PC-3 (cell line): ENCODE measurements at regions not wholly inside any gene's neighbourhood (a gene's known extent, or its start where the extent isn't known, plus 50 kb on each side); places are given as distances from the start of the nearest gene placed in this dataset.

Source experiments
- ATAC-seq: fragments of 200-7000 bp; cut with Tn5 transposase; 2 replicates; pipeline ENCODE4 v1.9.1; 2020; ENCODE audit warnings: mild to moderate bottlenecking, moderate library complexity
- BruUV-seq: library from RNA; stranded (reverse); fragments of 400-500 nt; replicated peaks from 2 replicates; lab custom pipeline; 2021; lab: Mats Ljungman, UMichigan
- CTCF ChIA-PET: fragments of 300-600 bp; sonication (Branson Sonifier 250); formaldehyde crosslinking; loops from one replicate; lab custom pipeline; 2022; ENCODE audit warnings: antibody characterized with exemption; lab: Charles Lee
- POLR2A ChIA-PET: fragments of 300-600 bp; sonication (Branson Sonifier 250); formaldehyde crosslinking; loops from one replicate; lab custom pipeline; 2022; ENCODE audit warnings: antibody characterized with exemption; ENCODE audit not compliant: unreplicated experiment; lab: Charles Lee
- DNase-seq: peaks from one replicate; pipeline ENCODE4 v3.0.0-alpha.2; 2015
- H2AFZ ChIP-seq: fragments of 300-600 bp; sonication (generic); 2 replicates; pipeline ENCODE4 v1.6.0; 2016; ENCODE audit warnings: antibody characterized with exemption, low read length
- H3F3A ChIP-seq: fragments of 300-600 bp; sonication (generic); one replicate; pipeline ENCODE4 v1.6.0; 2017; ENCODE audit warnings: antibody characterized with exemption, low read length, control low read depth, mild to moderate bottlenecking; ENCODE audit not compliant: unreplicated experiment
- H3K27ac ChIP-seq: fragments of 300-600 bp; sonication (generic); 2 replicates; pipeline ENCODE4 v1.5.1; 2016; ENCODE audit warnings: mild to moderate bottlenecking, low read length
- H3K27me3 ChIP-seq: fragments of 300-600 bp; sonication (generic); 2 replicates; pipeline ENCODE4 v1.6.1; 2016; ENCODE audit warnings: low read length, mixed read lengths
- H3K36me3 ChIP-seq: fragments of 300-600 bp; sonication (generic); 2 replicates; pipeline ENCODE4 v1.6.1; 2016; ENCODE audit warnings: low read depth, mixed run types, low read length, mixed read lengths
- H3K4me1 ChIP-seq: fragments of 300-600 bp; sonication (generic); 2 replicates; pipeline ENCODE4 v1.5.1; 2016; ENCODE audit warnings: low read length; ENCODE audit not compliant: insufficient read depth
- H3K4me2 ChIP-seq: fragments of 300-600 bp; sonication (generic); 2 replicates; pipeline ENCODE4 v1.6.0; 2016; ENCODE audit warnings: low read length
- H3K4me3 ChIP-seq: fragments of 300-600 bp; sonication (generic); 2 replicates; pipeline ENCODE4 v1.5.1; 2016; ENCODE audit warnings: mild to moderate bottlenecking, low read length, mixed read lengths
- H3K79me2 ChIP-seq: fragments of 300-600 bp; sonication (generic); 2 replicates; pipeline ENCODE4 v1.6.1; 2017; ENCODE audit warnings: low read length, mixed read lengths
- H3K9ac ChIP-seq: fragments of 300-600 bp; sonication (generic); 2 replicates; pipeline ENCODE4 v1.6.0; 2016; ENCODE audit warnings: mild to moderate bottlenecking, low read length
- H3K9me2 ChIP-seq: fragments of 300-600 bp; sonication (generic); replicated peaks from 2 replicates; pipeline ENCODE4 v1.6.1; 2016; ENCODE audit warnings: mixed run types, low read length, mixed read lengths
- H3K9me3 ChIP-seq: fragments of 300-600 bp; sonication (generic); 2 replicates; pipeline ENCODE4 v1.6.1; 2016; ENCODE audit warnings: low read length, mixed read lengths
- H4K20me1 ChIP-seq: fragments of 300-600 bp; sonication (generic); 2 replicates; pipeline ENCODE4 v1.6.1; 2016; ENCODE audit warnings: low read length, mixed read lengths
- EZH2 ChIP-seq: fragments of 300-600 bp; sonication (generic); IDR thresholded peaks from one replicate; pipeline ENCODE4 v1.6.1; 2017; ENCODE audit warnings: antibody characterized with exemption, mild to moderate bottlenecking, low read length; ENCODE audit not compliant: unreplicated experiment
- EZH2phosphoT487 ChIP-seq: fragments of 300-600 bp; sonication (generic); IDR thresholded peaks from 2 replicates; pipeline ENCODE4 v1.6.1; 2018; ENCODE audit warnings: mild to moderate bottlenecking, antibody characterized with exemption, low read length, borderline replicate concordance
- intact Hi-C: fragments of 100-400 bp; cut with micrococcal nuclease; formaldehyde crosslinking; loops from 2 replicates; pipeline ENCODE4 v1.9.0; 2023
- TF ChIP-seq, protein P1 (sequence below): fragments of 300-600 bp; sonication (generic); conservative IDR thresholded peaks from 2 replicates; pipeline ENCODE4 v1.5.1; 2017; ENCODE audit warnings: antibody characterized with exemption, low read depth, mild to moderate bottlenecking, low read length

DNA sequence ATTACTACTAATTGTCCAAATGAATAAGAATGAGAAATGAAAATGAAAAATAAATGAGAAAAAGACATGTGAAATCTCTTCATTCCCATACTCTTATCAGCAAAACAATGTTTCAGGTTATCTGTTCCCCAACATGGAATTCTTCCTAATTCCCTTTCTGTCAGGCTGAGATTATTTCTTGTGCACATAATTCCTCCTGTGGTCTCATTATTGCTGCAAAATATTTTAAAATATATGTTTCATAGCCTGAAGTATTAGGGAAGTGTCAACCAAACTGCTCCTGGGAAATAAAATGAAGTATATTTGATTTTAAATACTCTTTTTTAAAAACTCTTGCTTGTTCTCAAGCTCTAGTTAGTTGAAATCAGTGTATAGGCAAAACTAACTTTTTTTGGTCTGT lies 314.9 kb downstream of the USP25 start:
- Histone ChIP-seq H3K27ac (no peak overlapping the region), H3K36me3 (no peaks in the 10 kb centered on the region), H3K4me1 (peaks cover 17% of the 10 kb centered on the region), H3K79me2 (no peaks in the 10 kb centered on the region), H3K9me2 (no peaks in the 10 kb centered on the region), H3K4me2 (no peak overlapping the region), H3K9me3 (0 out of 2 replicates have a peak, but pooled peaks cover 5% of the 10 kb centered on the region), H3K9ac (no peak overlapping the region), H2AFZ (no peak overlapping the region), H4K20me1 (no peaks in the 10 kb centered on the region), H3K27me3 (no peaks in the 10 kb centered on the region), H3F3A (peaks cover 4% of the 10 kb centered on the region), H3K4me3 (no peak overlapping the region)
- intact Hi-C loops, result loop anchor here (5.0 kb wide), 1 partner anchor 73 kb away; no protein-coding TSS in a partner anchor
- ATAC-seq (no peak), DNase-seq (no peak)
- TF ChIP-seq EZH2phosphoT487, result no peak
- TF ChIP-seq EZH2, result no peak
- TF ChIP-seq, protein P1, sequence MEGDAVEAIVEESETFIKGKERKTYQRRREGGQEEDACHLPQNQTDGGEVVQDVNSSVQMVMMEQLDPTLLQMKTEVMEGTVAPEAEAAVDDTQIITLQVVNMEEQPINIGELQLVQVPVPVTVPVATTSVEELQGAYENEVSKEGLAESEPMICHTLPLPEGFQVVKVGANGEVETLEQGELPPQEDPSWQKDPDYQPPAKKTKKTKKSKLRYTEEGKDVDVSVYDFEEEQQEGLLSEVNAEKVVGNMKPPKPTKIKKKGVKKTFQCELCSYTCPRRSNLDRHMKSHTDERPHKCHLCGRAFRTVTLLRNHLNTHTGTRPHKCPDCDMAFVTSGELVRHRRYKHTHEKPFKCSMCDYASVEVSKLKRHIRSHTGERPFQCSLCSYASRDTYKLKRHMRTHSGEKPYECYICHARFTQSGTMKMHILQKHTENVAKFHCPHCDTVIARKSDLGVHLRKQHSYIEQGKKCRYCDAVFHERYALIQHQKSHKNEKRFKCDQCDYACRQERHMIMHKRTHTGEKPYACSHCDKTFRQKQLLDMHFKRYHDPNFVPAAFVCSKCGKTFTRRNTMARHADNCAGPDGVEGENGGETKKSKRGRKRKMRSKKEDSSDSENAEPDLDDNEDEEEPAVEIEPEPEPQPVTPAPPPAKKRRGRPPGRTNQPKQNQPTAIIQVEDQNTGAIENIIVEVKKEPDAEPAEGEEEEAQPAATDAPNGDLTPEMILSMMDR, result no peak
- POLR2A ChIA-PET, result no interaction called here
- no TSS peak for BruUV-seq
- CTCF ChIA-PET, result no interaction called here

DNA sequence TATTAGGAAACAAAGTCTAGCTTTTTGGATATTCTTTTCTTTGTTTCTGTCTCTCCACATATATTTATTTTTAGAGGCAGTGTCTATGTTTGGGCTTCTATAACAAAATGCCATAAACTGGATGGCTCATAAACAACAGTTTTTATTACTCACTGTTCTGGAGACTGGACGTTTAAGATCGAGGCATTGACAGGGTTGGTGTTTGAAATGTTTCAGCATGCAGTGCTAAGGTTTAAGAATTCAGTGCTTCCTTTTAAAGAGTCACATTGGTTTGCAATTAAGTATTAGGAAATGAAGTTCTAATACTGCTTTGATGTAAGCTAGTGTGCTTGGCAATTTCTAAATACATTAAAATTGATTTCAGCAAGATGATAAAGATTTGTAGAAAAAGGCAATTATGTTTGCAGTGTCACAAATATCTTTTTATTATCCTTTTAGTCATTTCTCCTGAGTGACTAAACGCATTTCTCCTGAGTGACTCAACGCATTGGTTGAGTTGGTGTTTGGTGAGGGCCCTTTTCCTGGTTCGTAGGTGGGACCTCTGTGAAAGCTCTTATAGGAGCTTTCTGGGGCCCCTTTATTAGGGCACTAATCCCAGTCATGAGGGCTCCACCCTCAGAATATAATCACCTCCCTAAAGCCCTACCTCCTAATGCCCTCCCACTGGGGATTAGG lies 317.0 kb downstream of the USP25 start:
- H3K4me3 ChIP-seq, result peak overlapping the region; percentile 36; the same call in 1 of the 2 replicates
- no peak overlapping the region for H3K9ac ChIP-seq
- ChIA-PET POLR2A (no interaction called here), CTCF (no interaction called here)
- TF ChIP-seq, protein P1, result no peak
- TF ChIP-seq EZH2, result no peak
- H3K4me1 ChIP-seq, result peaks cover 17% of the 10 kb centered on the region
- H3K79me2 ChIP-seq, result no peaks in the 10 kb centered on the region
- H3F3A ChIP-seq, result peaks cover 4% of the 10 kb centered on the region
- H2AFZ ChIP-seq, result no peak overlapping the region
- H3K27me3 ChIP-seq, result no peaks in the 10 kb centered on the region
- H3K4me2 ChIP-seq, result peak overlapping the region; percentile 73
- H3K9me2 ChIP-seq, result no peaks in the 10 kb centered on the region
- peak overlapping the region; percentile 76 for H3K27ac ChIP-seq
- 0 out of 2 replicates have a peak, but pooled peaks cover 5% of the 10 kb centered on the region for H3K9me3 ChIP-seq
- no peaks in the 10 kb centered on the region for H3K36me3 ChIP-seq
- no peaks in the 10 kb centered on the region for H4K20me1 ChIP-seq
- ATAC-seq (peak; percentile 98), DNase-seq (peak; percentile 91)
- intact Hi-C loops, result loop anchor here (1.0 to 5.0 kb wide), 3 partner anchors 34 to 113 kb away; no protein-coding TSS in a partner anchor
- no TSS peak for BruUV-seq

DNA sequence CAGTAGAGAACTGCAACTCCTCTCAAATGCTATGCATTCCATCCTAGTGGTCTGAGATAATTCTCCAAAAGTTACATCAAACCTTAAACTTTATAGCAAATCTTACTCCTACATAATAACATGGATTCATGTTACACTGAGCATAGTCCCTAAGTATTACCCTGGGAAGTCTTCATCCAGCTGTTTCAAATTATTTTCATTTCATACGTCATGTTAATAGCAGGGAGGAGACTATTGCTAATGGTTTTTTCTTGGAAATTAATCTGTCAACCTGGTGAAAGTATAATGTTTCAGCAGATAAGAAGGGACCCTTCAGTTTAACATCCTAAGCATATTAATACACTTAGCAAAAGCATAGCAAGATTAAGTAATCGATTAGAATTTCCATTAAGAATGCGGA lies 318.1 kb downstream of the USP25 start:
- ChIA-PET CTCF (no interaction called here), POLR2A (no interaction called here)
- no peaks in the 10 kb centered on the region for H3K27me3 ChIP-seq
- H3K4me2 ChIP-seq, result no peak overlapping the region
- no peak overlapping the region for H3K27ac ChIP-seq
- no peaks in the 10 kb centered on the region for H3K9me2 ChIP-seq
- no peaks in the 10 kb centered on the region for H4K20me1 ChIP-seq
- intact Hi-C loops, result loop anchor here (1.0 to 5.0 kb wide), 3 partner anchors 33 to 111 kb away; no protein-coding TSS in a partner anchor
- peaks cover 17% of the 10 kb centered on the region for H3K4me1 ChIP-seq
- H2AFZ ChIP-seq, result no peak overlapping the region
- no peak overlapping the region for H3K9ac ChIP-seq
- ATAC-seq (no peak), DNase-seq (no peak)
- peaks cover 4% of the 10 kb centered on the region for H3F3A ChIP-seq
- BruUV-seq, result no TSS peak
- TF ChIP-seq EZH2phosphoT487, result no peak
- TF ChIP-seq, protein P1, result no peak
- TF ChIP-seq EZH2, result no peak
- no peaks in the 10 kb centered on the region for H3K79me2 ChIP-seq
- no peak overlapping the region for H3K4me3 ChIP-seq
- no peaks in the 10 kb centered on the region for H3K36me3 ChIP-seq
- 0 out of 2 replicates have a peak, but pooled peaks cover 5% of the 10 kb centered on the region for H3K9me3 ChIP-seq
